Neural progenitor cell (in vitro differentiated cells): ENCODE measurements at regions not wholly inside any gene's neighbourhood (a gene's known extent, or its start where the extent isn't known, plus 50 kb on each side); places are given as distances from the start of the nearest gene placed in this dataset.
"Not testable (repeated sequence)": the region's sequence is repeated elsewhere in the genome, so short reads cannot be mapped to it uniquely, and the experiment has no call there.

Source experiments
- DNase-seq: peaks from one replicate; pipeline ENCODE4 v3.0.0-alpha.2; 2016; ENCODE audit warnings: low spot score
- H2AFZ ChIP-seq: fragments of 200-600 bp; sonication (generic); replicated peaks from 2 replicates; pipeline ENCODE4 v1.6.1; 2016; ENCODE audit warnings: antibody characterized with exemption
- H3F3A ChIP-seq: fragments of 200-600 bp; sonication (generic); 2 replicates; pipeline ENCODE4 v1.6.1; 2016; ENCODE audit warnings: antibody characterized with exemption, low read depth
- H3K27ac ChIP-seq: fragments of 200-600 bp; sonication (generic); 2 replicates; pipeline ENCODE4 v1.5.1; 2016; ENCODE audit warnings: mild to moderate bottlenecking
- H3K27me3 ChIP-seq: fragments of 200-600 bp; sonication (generic); 2 replicates; pipeline ENCODE4 v1.6.1; 2016; ENCODE audit warnings: mild to moderate bottlenecking, moderate library complexity
- H3K36me3 ChIP-seq: fragments of 200-600 bp; sonication (generic); 2 replicates; pipeline ENCODE4 v1.5.1; 2016
- H3K4me1 ChIP-seq: fragments of 200-600 bp; sonication (generic); 2 replicates; pipeline ENCODE4 v1.6.1; 2016; ENCODE audit warnings: mixed run types
- H3K4me2 ChIP-seq: fragments of 200-600 bp; sonication (generic); 2 replicates; pipeline ENCODE4 v1.6.1; 2016
- H3K4me3 ChIP-seq: fragments of 200-600 bp; sonication (generic); 2 replicates; pipeline ENCODE4 v1.5.1; 2016
- H3K79me2 ChIP-seq: fragments of 200-600 bp; sonication (generic); 2 replicates; pipeline ENCODE4 v1.6.1; 2016; ENCODE audit warnings: low read depth
- H3K9ac ChIP-seq: fragments of 200-600 bp; sonication (generic); 2 replicates; pipeline ENCODE4 v1.6.1; 2016
- H3K9me3 ChIP-seq: fragments of 200-600 bp; sonication (generic); 2 replicates; pipeline ENCODE4 v1.5.1; 2016; ENCODE audit warnings: low read depth
- H4K20me1 ChIP-seq: fragments of 200-600 bp; sonication (generic); 2 replicates; pipeline ENCODE4 v1.6.1; 2016; ENCODE audit warnings: low read depth
- H3K27ac Mint-ChIP-seq: 3 replicates; pipeline ENCODE4 v1.8.0; 2021; ENCODE audit warnings: mixed read lengths
- H3K27me3 Mint-ChIP-seq: 2 replicates; pipeline ENCODE4 v1.8.0; 2022; ENCODE audit warnings: low read depth, mild to moderate bottlenecking, inconsistent platforms, moderate library complexity, mixed read lengths; ENCODE audit not compliant: insufficient read depth
- H3K36me3 Mint-ChIP-seq: 3 replicates; pipeline ENCODE4 v1.8.0; 2021; ENCODE audit warnings: mixed read lengths
- H3K4me1 Mint-ChIP-seq: 3 replicates; pipeline ENCODE4 v1.8.0; 2021; ENCODE audit warnings: mixed read lengths
- H3K4me3 Mint-ChIP-seq: 3 replicates; pipeline ENCODE4 v1.8.0; 2021; ENCODE audit warnings: mild to moderate bottlenecking, moderate library complexity, mixed read lengths
- H3K9me3 Mint-ChIP-seq: 3 replicates; pipeline ENCODE4 v1.8.0; 2020; ENCODE audit warnings: mixed read lengths
- EZH2 ChIP-seq: fragments of 200-600 bp; sonication (generic); IDR thresholded peaks from 2 replicates; pipeline ENCODE4 v1.6.1; 2017; ENCODE audit warnings: antibody characterized with exemption, mild to moderate bottlenecking, moderate library complexity
- EZH2phosphoT487 ChIP-seq: fragments of 200-600 bp; sonication (generic); IDR thresholded peaks from 2 replicates; pipeline ENCODE4 v1.6.1; 2017; ENCODE audit warnings: antibody characterized with exemption
- TF ChIP-seq, protein P1 (sequence below): fragments of 200-600 bp; sonication (generic); IDR thresholded peaks from 2 replicates; pipeline ENCODE4 v1.5.1; 2017; ENCODE audit warnings: antibody characterized with exemption, mild to moderate bottlenecking

DNA sequence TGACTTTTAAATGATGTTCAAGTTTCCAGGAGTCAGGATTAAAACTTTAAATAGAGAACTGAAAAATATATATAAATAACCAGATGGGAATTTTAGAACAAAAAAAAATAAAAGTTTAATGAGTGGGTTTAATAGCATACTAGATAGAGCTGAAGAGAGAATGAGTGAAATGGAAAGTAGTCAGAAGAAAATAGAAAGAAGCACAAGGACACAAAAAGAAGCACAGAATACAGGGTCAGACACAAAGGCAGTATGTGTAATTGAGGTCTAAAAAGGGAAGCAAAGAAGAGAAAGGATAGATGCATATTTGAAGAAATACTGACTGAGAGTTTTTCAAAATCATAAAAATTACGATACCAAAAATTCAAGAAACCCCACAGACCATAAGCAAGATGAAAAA lies 159.8 kb upstream of the FERMT1 start:
- DNase-seq, result no peak
- H3K4me1 ChIP-seq, result no peaks in the 10 kb centered on the region
- Mint-ChIP-seq H3K27ac (no peak overlapping the region), H3K9me3 (peaks cover 10% of the 10 kb centered on the region), H3K4me3 (no peak overlapping the region), H3K36me3 (peaks cover 4% of the 10 kb centered on the region), H3K27me3 (peaks cover 7% of the 10 kb centered on the region), H3K4me1 (peaks cover 5% of the 10 kb centered on the region)
- no peaks in the 10 kb centered on the region for H3K36me3 ChIP-seq
- H3K4me3 ChIP-seq, result no peak overlapping the region
- no peak overlapping the region for H3K27ac ChIP-seq
- H3K9ac ChIP-seq, result no peak overlapping the region
- H3K79me2 ChIP-seq, result no peaks in the 10 kb centered on the region
- peaks cover 16% of the 10 kb centered on the region for H3K9me3 ChIP-seq
- H2AFZ ChIP-seq, result no peak overlapping the region
- no peak for TF ChIP-seq EZH2phosphoT487
- TF ChIP-seq, protein P1, sequence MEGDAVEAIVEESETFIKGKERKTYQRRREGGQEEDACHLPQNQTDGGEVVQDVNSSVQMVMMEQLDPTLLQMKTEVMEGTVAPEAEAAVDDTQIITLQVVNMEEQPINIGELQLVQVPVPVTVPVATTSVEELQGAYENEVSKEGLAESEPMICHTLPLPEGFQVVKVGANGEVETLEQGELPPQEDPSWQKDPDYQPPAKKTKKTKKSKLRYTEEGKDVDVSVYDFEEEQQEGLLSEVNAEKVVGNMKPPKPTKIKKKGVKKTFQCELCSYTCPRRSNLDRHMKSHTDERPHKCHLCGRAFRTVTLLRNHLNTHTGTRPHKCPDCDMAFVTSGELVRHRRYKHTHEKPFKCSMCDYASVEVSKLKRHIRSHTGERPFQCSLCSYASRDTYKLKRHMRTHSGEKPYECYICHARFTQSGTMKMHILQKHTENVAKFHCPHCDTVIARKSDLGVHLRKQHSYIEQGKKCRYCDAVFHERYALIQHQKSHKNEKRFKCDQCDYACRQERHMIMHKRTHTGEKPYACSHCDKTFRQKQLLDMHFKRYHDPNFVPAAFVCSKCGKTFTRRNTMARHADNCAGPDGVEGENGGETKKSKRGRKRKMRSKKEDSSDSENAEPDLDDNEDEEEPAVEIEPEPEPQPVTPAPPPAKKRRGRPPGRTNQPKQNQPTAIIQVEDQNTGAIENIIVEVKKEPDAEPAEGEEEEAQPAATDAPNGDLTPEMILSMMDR, result no peak
- no peak for TF ChIP-seq EZH2
- H4K20me1 ChIP-seq, result no peaks in the 10 kb centered on the region
- no peak overlapping the region for H3K4me2 ChIP-seq
- H3F3A ChIP-seq, result no peaks in the 10 kb centered on the region
- H3K27me3 ChIP-seq, result no peaks in the 10 kb centered on the region

DNA sequence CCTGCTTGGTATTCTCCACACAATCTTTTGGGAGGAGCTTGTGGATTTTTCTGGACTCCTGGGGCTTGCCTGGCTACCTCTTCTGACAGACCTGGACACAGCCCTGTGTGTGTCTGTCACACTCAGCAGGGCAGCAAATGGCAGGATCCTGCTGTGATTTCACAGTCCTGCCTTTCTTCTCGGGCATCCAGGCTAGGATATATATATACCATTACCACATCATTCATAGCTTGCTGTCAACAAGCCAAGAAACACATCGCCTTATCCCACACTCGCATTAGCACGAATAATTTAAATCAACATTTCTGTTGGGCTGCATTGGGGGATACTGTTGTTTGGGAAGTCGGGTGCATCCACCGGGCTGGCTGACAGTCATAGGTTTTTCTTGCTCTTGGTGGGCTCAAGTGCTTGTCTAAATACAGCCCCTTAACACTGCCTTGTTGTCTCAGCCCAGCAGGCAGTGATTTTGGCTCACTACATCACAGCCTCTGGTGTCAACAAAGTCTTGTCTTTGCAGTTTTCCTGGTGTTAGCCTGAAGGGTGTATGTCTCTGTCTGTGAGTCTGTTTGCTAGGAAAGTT lies 154.9 kb upstream of the FERMT1 start:
- H3K27ac Mint-ChIP-seq, result no peak overlapping the region
- Histone ChIP-seq H2AFZ (no peak overlapping the region), H3K79me2 (no peaks in the 10 kb centered on the region), H3K4me2 (no peak overlapping the region), H3F3A (no peaks in the 10 kb centered on the region), H3K9ac (no peak overlapping the region), H4K20me1 (no peaks in the 10 kb centered on the region), H3K4me1 (no peaks in the 10 kb centered on the region), H3K4me3 (no peak overlapping the region), H3K9me3 (peaks cover 11% of the 10 kb centered on the region), H3K27ac (no peak overlapping the region), H3K27me3 (no peaks in the 10 kb centered on the region), H3K36me3 (no peaks in the 10 kb centered on the region)
- peaks cover 6% of the 10 kb centered on the region for H3K27me3 Mint-ChIP-seq
- no peak for DNase-seq
- H3K4me3 Mint-ChIP-seq, result no peak overlapping the region
- H3K36me3 Mint-ChIP-seq, result peaks cover 2% of the 10 kb centered on the region
- TF ChIP-seq EZH2phosphoT487 (no peak), EZH2 (no peak)
- TF ChIP-seq, protein P1, result no peak
- peaks cover 5% of the 10 kb centered on the region for H3K9me3 Mint-ChIP-seq
- H3K4me1 Mint-ChIP-seq, result peaks cover 8% of the 10 kb centered on the region

DNA sequence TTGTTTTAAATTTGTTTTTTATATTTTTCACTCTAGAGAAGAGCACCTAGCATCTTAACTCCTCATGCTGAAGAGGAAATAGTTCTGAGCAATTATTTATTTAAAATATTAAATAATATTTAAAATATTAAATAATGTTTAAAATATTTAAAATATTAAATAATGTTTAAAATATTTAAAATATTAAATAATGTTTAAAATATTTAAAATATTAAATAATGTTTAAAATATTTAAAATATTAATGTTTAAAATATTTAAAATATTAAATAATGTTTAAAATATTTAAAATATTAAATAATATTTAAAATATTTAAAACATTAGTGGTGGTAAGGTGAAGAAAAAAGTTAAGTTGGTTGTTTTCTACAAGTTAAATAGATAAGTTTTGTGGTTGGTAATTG lies 147.6 kb upstream of the FERMT1 start:
- not testable (repeated sequence) for H3K4me3 ChIP-seq, H3K9ac ChIP-seq, H3K27me3 Mint-ChIP-seq, H3K4me1 Mint-ChIP-seq, H3K4me2 ChIP-seq, H3K4me3 Mint-ChIP-seq, H3K79me2 ChIP-seq, H2AFZ ChIP-seq, H3K4me1 ChIP-seq, DNase-seq, H3K27ac ChIP-seq, H4K20me1 ChIP-seq, H3K27me3 ChIP-seq, H3F3A ChIP-seq, H3K36me3 Mint-ChIP-seq, H3K36me3 ChIP-seq, H3K9me3 ChIP-seq, H3K27ac Mint-ChIP-seq, H3K9me3 Mint-ChIP-seq

DNA sequence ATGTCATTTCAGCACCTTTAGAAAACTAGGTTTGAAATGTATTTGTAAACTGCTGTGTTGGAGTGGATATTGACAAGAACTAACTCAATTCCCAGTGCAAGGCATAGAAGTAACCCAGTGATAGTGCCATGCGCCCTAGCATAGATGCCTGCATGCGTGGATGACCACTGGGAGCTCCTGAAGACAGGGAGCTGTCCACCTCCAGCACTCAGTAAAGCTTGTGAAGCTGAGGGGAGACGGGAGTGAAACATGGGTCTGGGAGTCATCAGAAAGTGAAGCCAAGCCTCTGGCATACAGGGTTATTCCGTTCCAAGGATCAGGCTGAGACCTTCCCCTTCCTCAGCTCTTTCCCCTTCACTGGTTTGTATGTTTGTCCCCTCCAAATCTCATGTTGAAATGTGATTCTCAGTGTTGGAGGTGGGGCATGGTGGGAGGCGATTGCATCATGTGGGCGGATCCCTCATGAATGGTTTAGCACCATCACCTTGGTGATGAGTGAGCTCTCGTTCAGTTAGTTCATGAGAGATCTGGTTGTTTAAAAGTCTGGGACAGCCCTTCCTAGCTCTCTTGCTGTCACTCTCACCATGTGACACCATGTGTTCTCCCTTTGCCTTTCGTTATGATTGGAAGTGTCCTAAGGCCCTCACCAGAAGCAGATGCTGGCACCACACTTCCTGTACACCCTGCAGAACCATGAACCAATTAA lies 146.5 kb upstream of the FERMT1 start:
- peaks cover 7% of the 10 kb centered on the region for H3K4me1 Mint-ChIP-seq

More for the DNA sequence above, 146.5 kb upstream of the FERMT1 start:
- no peaks in the 10 kb centered on the region for H3K36me3 ChIP-seq
- no peak overlapping the region for H3K27ac Mint-ChIP-seq
- H3K4me3 ChIP-seq, result no peak overlapping the region
- H3K9me3 Mint-ChIP-seq, result no peaks in the 10 kb centered on the region
- H3F3A ChIP-seq, result no peaks in the 10 kb centered on the region
- H4K20me1 ChIP-seq, result no peaks in the 10 kb centered on the region
- H3K79me2 ChIP-seq, result no peaks in the 10 kb centered on the region
- TF ChIP-seq EZH2 (no peak), EZH2phosphoT487 (no peak)
- no peak overlapping the region for H3K27ac ChIP-seq
- no peaks in the 10 kb centered on the region for H3K27me3 ChIP-seq
- no peak overlapping the region for H3K9ac ChIP-seq
- no peaks in the 10 kb centered on the region for H3K27me3 Mint-ChIP-seq
- no peak for DNase-seq
- no peak overlapping the region for H3K4me3 Mint-ChIP-seq
- no peak overlapping the region for H3K4me2 ChIP-seq
- H3K36me3 Mint-ChIP-seq, result no peaks in the 10 kb centered on the region
- H2AFZ ChIP-seq, result no peak overlapping the region
- H3K4me1 ChIP-seq, result no peaks in the 10 kb centered on the region
- no peaks in the 10 kb centered on the region for H3K9me3 ChIP-seq
